ENCODE measurements at regions not wholly inside any gene's neighbourhood (a gene's known extent, or its start where the extent isn't known, plus 50 kb on each side); places are given as distances from the start of the nearest gene placed in this dataset.

DNA sequence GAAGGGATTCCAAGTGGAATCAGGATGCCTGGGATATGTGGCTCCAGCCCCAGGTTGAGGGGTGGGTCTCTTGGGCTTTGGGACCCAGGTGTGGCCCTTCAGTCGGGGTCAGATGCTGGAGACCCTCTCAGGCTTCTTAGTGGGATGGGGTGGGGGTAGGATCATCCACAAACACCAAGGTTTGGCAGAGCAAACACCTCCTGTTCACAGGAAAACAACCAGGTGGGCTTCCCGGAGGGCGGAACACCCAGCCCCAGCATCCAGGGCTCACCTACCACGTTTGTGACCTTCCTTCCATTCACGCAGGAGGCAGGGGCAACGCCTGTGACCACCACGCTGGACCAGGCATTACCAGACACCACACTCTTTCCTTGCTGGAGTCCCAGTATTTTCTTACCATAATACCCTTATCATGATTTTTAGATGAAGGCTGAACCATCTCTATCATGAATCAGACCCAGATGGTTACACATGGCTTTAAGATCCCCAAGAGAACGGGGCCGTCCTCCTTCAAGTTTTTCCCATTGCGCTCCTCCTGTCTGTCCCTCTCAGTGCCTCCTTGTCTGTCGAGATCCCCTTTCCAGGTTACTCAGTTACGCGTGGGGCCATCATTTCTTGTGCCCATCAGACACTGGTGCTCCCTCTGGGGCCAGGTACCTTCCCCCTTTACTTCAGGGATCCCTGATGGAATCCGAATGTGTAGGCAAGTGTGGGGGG, 428.2 kb downstream of the NPHP4 start:
- H3K36me3 ChIP-seq: no peaks in the 10 kb centered on the region
- no peaks in the 10 kb centered on the region for H3K4me1 ChIP-seq
- TF ChIP-seq, protein P1, sequence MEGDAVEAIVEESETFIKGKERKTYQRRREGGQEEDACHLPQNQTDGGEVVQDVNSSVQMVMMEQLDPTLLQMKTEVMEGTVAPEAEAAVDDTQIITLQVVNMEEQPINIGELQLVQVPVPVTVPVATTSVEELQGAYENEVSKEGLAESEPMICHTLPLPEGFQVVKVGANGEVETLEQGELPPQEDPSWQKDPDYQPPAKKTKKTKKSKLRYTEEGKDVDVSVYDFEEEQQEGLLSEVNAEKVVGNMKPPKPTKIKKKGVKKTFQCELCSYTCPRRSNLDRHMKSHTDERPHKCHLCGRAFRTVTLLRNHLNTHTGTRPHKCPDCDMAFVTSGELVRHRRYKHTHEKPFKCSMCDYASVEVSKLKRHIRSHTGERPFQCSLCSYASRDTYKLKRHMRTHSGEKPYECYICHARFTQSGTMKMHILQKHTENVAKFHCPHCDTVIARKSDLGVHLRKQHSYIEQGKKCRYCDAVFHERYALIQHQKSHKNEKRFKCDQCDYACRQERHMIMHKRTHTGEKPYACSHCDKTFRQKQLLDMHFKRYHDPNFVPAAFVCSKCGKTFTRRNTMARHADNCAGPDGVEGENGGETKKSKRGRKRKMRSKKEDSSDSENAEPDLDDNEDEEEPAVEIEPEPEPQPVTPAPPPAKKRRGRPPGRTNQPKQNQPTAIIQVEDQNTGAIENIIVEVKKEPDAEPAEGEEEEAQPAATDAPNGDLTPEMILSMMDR (IDR thresholded peaks at IDR 0.05): no peak
- no peak for TF ChIP-seq POLR2AphosphoS5 (IDR thresholded peaks at IDR 0.05)
- TF ChIP-seq POLR2A (IDR thresholded peaks at IDR 0.05): no peak
- no peak overlapping the region for H3K4me3 ChIP-seq
- H3K9me3 ChIP-seq: peaks cover 0 to 3% of the 10 kb centered on the region in 2 donors
- intact Hi-C loops (cut with DNase I; ENCODE audit: low total_unique reads): no loop called here
- no peak overlapping the region for H3K27ac ChIP-seq
- DNase-seq (ENCODE audit: low spot score in 2 of 2): no peak
- H3K27me3 ChIP-seq: no peaks in the 10 kb centered on the region

DNA sequence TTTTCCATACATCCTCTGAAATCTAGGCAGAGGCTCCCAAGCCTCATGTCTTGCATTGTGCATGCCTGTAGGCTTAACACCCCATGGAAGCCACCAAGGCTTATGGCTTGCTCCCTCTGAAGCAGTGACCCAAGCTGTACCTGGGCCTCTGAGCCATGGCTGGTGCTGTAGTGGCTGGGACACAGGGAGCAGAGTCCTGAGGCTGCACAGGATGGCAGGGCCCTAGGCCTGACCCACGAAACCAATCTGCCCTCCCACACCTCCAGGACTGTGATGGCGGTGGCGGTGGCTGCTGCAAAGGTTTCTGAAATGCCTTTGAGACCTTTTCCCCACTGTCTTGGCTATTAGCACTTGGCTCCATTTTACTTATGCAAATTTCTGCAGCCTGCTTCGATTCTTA, 429.5 kb downstream of the NPHP4 start:
- Histone ChIP-seq H3K4me3 (no peak overlapping the region), H3K36me3 (no peaks in the 10 kb centered on the region), H3K4me1 (no peaks in the 10 kb centered on the region), H3K27ac (no peak overlapping the region), H3K9me3 (peaks cover 0 to 11% of the 10 kb centered on the region in 2 donors), H3K27me3 (no peaks in the 10 kb centered on the region)
- intact Hi-C loops (cut with DNase I; ENCODE audit: low total_unique reads): no loop called here
- no peak for DNase-seq (ENCODE audit: low spot score in 2 of 2)
- no peak for TF ChIP-seq POLR2A (IDR thresholded peaks at IDR 0.05)
- TF ChIP-seq, protein P1 (IDR thresholded peaks at IDR 0.05): no peak

DNA sequence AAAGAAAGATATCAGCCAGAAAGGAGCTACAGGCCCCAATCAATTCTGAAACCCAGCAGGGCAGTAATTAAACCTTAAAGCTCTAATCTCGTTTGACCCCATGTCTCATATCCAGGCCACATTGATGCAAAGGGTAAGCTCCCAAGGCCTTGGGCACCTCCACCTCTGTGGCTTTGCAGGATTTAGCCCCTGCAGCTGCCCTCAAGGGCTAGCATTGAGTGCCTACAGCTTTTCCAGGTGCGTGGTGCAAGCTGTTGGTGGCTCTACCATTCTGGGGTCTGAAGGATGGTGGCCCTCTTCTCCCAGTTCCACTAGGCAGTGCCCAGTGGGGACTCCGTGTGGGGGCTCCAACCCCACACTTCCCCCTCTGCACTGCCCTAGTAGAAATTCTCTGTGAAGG, 429.9 kb downstream of the NPHP4 start:
- no peaks in the 10 kb centered on the region for H3K36me3 ChIP-seq
- no peaks in the 10 kb centered on the region for H3K4me1 ChIP-seq
- no peak for DNase-seq (ENCODE audit: low spot score in 2 of 2)
- no peak overlapping the region for H3K4me3 ChIP-seq
- intact Hi-C loops (cut with DNase I; ENCODE audit: low total_unique reads): no loop called here
- no peaks in the 10 kb centered on the region for H3K27me3 ChIP-seq
- TF ChIP-seq POLR2AphosphoS5 (IDR thresholded peaks at IDR 0.05) (no peak), POLR2A (IDR thresholded peaks at IDR 0.05) (no peak)
- TF ChIP-seq, protein P1 (IDR thresholded peaks at IDR 0.05): no peak
- H3K9me3 ChIP-seq: peaks cover 0 to 11% of the 10 kb centered on the region in 2 donors
- no peak overlapping the region for H3K27ac ChIP-seq

DNA sequence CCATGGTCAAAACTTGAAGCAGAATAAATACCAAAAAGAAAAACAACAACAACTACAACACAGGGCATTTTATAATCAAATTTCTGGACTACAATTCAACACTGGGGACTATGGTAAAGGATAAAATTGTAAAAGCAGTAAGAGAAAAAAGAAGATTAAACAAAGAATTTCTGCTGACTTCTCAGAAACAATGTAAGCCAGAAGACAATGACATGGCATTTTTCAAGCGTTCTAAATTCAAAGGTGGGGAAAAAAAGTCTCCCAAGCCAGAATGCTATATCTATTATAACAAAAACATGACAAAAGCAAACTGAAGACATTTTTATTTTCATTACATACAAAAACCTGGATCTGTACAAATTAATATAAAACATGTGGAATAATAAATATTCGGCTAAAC, 433.1 kb downstream of the NPHP4 start:
- Histone ChIP-seq H3K4me3 (no peak overlapping the region), H3K4me1 (no peaks in the 10 kb centered on the region), H3K9me3 (peaks cover 0 to 11% of the 10 kb centered on the region in 2 donors), H3K27ac (no peak overlapping the region), H3K36me3 (no peaks in the 10 kb centered on the region), H3K27me3 (no peaks in the 10 kb centered on the region)
- no peak for DNase-seq (ENCODE audit: low spot score in 2 of 2)
- TF ChIP-seq, protein P1 (IDR thresholded peaks at IDR 0.05): no peak
- TF ChIP-seq POLR2A (IDR thresholded peaks at IDR 0.05): no peak
- TF ChIP-seq POLR2AphosphoS5 (IDR thresholded peaks at IDR 0.05): no peak
- intact Hi-C loops (cut with DNase I; ENCODE audit: low total_unique reads): no loop called here

DNA sequence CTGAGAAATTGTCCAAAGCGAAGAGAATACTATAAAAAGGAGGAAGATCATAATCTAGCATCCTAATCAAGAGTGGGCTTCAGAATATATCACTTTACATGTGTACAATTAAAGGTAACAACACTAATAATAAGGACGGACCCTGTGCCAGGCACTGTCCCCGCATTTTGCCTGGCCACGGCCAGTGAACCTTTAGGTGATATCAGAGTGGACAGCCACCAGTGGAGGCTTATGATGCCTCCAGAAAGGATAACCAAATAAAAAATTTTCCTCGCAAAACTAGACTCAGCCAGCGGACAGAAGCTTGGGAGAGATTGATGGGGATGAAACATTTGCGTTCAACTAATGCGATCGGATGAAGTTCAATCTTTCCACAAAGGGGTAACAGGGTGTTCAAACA, 436.4 kb downstream of the NPHP4 start:
- H3K27ac ChIP-seq: no peak overlapping the region
- H3K27me3 ChIP-seq: no peaks in the 10 kb centered on the region
- no peak overlapping the region for H3K4me3 ChIP-seq
- intact Hi-C loops (cut with DNase I; ENCODE audit: low total_unique reads): no loop called here
- no peaks in the 10 kb centered on the region for H3K4me1 ChIP-seq
- DNase-seq (ENCODE audit: low spot score in 2 of 2): no peak
- TF ChIP-seq POLR2A (IDR thresholded peaks at IDR 0.05) (no peak), POLR2AphosphoS5 (IDR thresholded peaks at IDR 0.05) (no peak)
- TF ChIP-seq, protein P1 (IDR thresholded peaks at IDR 0.05): no peak
- peaks cover 0 to 11% of the 10 kb centered on the region in 2 donors for H3K9me3 ChIP-seq
- H3K36me3 ChIP-seq: no peaks in the 10 kb centered on the region

Measured in breast epithelium (tissue), 4 donors.